Hematopoietic multipotent progenitor cell treated with erythropoietin and hydrocortisone succinate and interleukin-3 and kit ligand, for 4 days (in vitro differentiated cells): ENCODE measurements at regions not wholly inside any gene's neighbourhood (a gene's known extent, or its start where the extent isn't known, plus 50 kb on each side); places are given as distances from the start of the nearest gene placed in this dataset.

Experiments
- DNase-seq: peaks from one replicate; pipeline ENCODE4 v3.0.0-alpha.2; 2015

DNA sequence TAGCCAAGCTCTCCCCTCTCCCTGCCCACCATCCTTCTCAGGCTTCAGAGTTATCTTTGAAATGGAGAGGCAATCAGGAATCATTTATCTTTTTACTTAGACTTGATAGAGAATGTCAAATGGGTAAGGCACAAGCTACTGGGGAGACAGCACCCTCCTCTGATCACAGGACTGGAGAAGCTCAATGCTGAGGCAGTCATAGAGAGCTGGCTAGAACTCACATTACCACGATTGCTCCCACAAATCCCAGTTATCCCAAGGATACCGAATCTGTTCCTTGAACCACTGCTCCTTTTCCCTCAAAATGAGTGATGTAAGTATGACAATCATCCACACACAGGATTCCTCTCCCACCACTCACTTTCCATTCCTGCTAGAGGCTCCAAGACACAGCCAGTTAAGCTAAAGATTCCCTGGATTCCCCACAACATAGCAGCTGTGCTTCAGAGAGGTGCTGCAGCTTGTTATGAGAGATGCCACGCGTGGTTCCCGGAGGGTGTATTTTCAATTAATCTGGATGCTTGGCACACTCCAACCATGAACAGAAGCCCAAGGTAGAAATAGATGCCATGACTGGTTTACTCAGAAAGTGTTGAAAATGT is 96.2 kb upstream of the VGLL2 start:
- DNase-seq = no peak

DNA sequence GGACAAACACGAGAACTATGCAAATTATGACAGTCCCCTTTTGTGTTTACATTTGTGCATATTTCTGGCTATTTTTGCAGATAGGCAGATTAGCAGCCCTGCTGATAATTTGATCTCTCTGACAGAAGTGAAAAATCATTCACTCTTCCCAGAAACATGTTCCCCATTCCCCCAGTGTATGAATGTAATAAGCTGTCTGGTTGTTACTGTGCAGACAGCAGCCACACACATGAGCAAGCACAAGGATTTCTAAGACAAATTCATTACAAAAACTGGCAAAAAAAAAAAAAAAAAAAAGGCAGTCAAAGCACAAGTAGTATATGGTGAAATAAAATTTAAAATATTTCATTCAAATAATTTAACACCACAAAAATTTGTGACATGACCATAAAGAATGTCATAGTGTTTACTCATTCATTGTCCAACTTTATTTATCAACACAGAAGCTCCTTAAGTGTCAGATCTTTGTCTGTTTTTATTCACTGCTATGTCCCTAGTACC is 95.5 kb upstream of the VGLL2 start:
- no peak for DNase-seq

DNA sequence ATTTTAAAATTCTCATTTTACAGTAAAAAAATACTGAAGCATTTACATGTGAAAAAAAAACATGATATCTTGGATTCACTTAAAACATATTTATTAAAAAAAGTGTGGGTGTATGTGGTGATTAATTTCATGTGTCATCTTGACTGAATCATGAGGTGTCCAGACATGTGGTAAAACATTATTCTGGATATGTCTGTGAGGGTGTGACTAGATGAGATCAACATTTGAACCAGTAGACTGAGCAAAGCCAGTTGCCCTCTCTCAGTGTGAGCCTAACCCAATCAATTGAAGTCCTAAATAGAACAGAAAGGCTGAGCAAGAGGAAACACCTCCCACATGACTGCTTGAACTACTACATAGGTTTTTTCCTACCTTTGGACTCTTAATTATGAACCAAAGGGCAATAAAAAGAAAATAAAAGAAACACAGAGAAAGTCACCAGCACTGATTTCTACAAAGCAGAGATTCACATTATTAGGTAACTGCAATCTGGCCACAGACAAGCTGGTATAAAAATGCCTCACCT is 90.5 kb upstream of the VGLL2 start:
- no peak for DNase-seq

- DNase-seq = peak; percentile 28
Observed at GRCh38 chr6:117188627-117189201, 76.6 kb upstream of the VGLL2 start.

DNA sequence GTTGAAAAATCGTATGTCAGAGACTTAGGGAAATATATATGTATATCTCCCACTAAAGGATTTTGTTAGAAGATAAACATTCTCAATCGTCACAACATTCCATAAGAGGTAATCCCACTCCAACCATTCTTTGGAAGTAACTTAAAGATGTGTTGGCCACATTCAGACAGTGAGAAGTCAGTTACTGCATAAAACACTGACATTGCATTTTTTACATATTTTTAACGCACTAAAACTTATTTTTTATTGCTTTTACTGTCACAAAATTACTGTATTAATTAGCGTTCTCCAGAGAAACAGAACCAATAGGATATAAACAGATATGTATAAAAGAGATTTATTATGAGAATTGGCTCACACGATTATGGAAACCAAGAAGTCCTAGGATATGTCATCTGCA is 74.3 kb upstream of the VGLL2 start:
- no peak for DNase-seq

GRCh38 chr6:117191448-117191847 is 73.9 kb upstream of the VGLL2 start:
- DNase-seq = no peak

DNA sequence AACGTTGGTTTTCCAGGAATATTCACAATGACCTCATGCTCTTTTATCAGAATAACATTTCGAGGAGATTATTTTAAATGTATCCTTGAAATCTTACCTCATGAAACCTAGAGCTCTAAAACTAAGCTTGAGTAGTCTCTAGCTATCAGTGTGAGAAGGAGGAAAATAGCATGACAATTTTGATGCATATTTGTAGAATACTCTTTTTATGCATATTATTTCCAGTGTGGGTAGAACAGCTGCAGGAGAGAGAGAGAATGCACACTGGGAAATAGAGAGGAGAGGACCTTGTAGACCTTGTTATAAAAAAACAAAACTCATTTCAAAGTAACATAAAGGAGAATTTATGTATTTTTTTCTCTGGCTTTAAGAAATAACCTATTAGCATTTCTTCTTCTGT is 71.1 kb upstream of the VGLL2 start:
- no peak for DNase-seq

DNA sequence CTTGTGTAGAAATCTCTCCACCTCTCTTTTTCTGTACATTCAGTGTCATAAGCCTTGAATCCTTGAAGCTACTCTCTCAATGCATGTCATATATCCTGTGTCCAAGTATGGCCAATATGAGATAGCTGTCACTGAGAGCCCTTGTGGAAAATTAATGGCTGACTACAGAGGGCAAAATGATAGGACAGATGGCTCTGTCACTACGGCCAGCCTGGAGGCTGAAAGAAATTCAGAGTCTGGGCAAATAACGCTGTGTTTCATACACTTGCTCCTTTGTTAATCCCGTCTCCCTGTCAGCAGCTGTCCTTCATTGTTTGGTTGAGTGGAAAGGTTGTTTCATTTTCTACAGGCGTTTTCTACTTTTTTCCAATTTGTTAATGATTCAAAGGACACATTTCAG is 70.4 kb upstream of the VGLL2 start:
- no peak for DNase-seq

- no peak for DNase-seq
Observed at GRCh38 chr6:117195728-117196127, 69.6 kb upstream of the VGLL2 start.

DNA sequence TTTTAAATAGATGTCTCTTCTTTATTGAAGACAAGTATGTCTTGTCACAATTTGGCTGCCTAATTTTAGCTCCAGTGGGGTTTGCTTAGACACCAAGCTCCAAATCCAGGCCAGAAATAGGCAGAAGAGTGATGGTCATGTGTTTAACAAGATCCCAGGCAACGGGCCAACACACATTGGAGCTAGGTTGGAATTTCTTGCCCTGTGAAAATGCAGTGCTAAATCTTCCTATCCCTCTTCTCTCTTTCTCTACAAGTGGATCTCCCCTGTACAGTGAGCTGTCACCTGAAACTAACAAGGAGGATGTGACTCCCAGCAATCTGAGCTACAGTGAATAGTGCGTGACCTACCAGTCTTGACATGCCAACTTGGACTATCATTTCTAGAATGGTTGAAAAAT is 65.3 kb upstream of the VGLL2 start:
- no peak for DNase-seq

GRCh38 chr6:117204903-117205302 is 60.5 kb upstream of the VGLL2 start:
- no peak for DNase-seq

- DNase-seq = no peak
Observed at GRCh38 chr6:117205876-117206275, 59.5 kb upstream of the VGLL2 start.

GRCh38 chr6:117206522-117206921 is 58.8 kb upstream of the VGLL2 start:
- DNase-seq = no peak

DNA sequence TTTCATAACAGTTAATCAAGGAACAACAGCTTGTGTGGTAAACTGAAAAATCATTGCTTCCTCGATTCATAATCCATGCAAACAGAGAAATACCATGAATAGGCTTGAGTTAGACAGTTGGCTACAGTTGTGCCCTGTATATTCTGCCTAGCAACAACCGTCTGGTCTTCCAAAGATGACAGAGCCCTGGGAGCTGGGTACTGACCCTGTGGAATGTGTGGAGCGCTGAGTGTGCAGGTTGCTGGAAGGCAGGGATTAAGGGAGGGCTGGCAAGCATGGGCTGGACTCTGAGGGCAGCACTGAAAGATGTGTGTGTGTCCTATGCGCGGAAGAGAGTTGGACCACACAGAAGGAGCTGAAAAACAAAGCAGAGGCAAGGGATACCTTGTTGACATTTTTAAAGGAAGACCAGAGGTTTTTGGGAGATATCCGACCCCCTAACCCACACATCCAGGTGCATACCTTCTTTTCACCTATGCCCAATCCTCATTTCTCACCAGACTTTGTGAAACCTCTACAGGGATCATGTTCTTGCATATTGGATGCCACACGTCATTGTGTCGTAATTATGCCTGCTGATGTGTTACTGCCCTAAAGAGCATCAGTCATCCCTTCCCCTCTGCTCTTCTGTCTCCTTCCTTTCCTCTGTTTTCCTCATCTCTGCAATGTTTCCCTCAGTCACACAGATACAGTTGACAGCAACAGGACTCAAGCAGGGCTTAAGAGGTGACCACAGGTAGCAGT is 58.2 kb upstream of the VGLL2 start:
- DNase-seq = no peak

- DNase-seq = no peak
Observed at GRCh38 chr6:117210279-117210678, 55.1 kb upstream of the VGLL2 start.

DNA sequence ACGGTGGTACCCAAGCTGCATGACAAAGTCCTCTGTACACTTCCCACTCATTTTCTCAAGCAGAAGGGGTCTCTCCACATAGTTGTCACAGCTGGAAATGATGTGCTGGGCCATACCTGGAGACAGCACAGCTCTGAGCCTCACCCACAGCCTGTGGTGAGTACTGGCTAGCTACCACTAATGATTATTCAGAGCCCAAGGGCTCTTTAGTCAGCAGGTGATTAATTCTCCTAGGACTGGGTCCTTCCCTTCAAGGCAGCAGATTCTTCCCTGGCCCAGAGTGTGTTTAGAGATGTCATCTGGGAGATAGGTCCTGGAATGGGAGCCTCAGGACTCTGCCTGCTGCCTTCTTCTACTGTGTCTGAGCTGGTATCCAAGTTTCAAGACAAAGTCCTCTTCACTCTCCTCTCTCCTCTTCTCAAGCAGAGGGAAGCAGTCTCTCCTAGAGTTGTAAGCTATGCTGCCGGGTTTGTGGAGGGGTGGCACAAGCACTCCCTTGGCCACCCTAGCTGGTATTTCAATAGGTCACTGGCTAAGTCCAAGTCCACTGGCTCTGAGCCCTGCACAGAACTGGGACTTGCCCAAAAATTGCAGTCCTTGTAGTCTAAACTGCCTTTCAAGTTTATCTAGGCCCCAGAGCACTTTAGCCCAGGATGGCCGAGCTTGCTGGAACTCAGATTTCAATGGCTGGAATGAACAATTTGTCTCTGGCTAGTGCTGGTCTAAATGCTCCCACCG is 49.8 kb upstream of the VGLL2 start:
- no peak for DNase-seq
